ENCODE measurements at regions not wholly inside any gene's neighbourhood (a gene's known extent, or its start where the extent isn't known, plus 50 kb on each side); places are given as distances from the start of the nearest gene placed in this dataset.

DNA sequence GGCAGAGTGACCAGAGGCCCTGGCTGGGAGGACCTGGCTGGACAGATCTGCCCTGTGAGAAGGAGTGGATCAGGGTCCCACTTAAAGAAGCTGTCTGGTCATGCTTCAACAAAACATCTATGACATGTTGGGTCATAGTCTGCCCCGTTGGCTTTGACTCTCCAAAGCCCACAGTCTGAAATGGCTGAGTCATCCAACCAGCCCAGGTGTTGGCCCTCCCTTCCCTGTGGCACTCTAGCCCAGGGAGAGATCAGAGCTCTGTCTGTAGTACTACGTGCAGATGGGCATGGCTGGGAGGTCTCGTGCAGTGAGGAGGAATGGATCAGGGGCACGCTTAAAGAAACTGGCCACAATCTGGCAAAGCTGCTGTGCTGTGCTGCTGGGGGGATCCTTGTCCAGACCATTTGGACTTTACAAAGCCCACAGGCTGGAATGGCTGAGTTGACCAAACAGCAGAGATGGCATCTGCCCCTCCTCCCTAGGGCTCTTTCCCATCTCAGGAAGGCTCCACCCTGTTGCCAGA is 206.1 kb downstream of the TUSC1 start:
- TF ChIP-seq GATA3 (IDR thresholded peaks at IDR 0.05; ENCODE audit: low read depth, low read length) (no peak), GATA2 (IDR thresholded peaks at IDR 0.05; ENCODE audit: low read depth, low read length) (no peak)

All from SH-SY5Y (cell line).